ENCODE measurements at regions not wholly inside any gene's neighbourhood (a gene's known extent, or its start where the extent isn't known, plus 50 kb on each side); places are given as distances from the start of the nearest gene placed in this dataset.

- TF ChIP-seq POLR2AphosphoS5 (IDR thresholded peaks at IDR 0.05; ENCODE audit: low read depth) = no peak
- TF ChIP-seq REST (IDR thresholded peaks at IDR 0.05; ENCODE audit: insufficient replicate concordance, low read depth) = no peak
- no peak for TF ChIP-seq CTCF (IDR thresholded peaks at IDR 0.05; ENCODE audit: insufficient read depth, low read length)
Observed at GRCh38 chr6:134663356-134663755, 286.5 kb downstream of the ALDH8A1 start.

Measured in HL-60 (cell line).